SW 1271 (cell line): ENCODE measurements at regions not wholly inside any gene's neighbourhood (a gene's known extent, or its start where the extent isn't known, plus 50 kb on each side); places are given as distances from the start of the nearest gene placed in this dataset.
"Not testable (repeated sequence)": the region's sequence is repeated elsewhere in the genome, so short reads cannot be mapped to it uniquely, and the experiment has no call there.

Experiments
- DNase-seq, 2 experiments: peaks; one replicate each; lab custom pipeline; 2025; lab: John Stamatoyannopoulos, UW

- DNase-seq, result no peak
Measured at GRCh38 chr15:62643572-62643971, 399.0 kb upstream of the TPM1 start.

- no peak for DNase-seq
Measured at GRCh38 chr15:62644216-62644888, 398.2 kb upstream of the TPM1 start.

- DNase-seq, result no peak
Measured at GRCh38 chr15:62644889-62645742, 397.4 kb upstream of the TPM1 start.

GRCh38 chr15:62647202-62647842 lies 395.2 kb upstream of the TPM1 start:
- peak; percentile 52 to 78 for DNase-seq

GRCh38 chr15:62647843-62648505 lies 394.6 kb upstream of the TPM1 start:
- DNase-seq, result no peak

GRCh38 chr15:62648954-62649353 lies 393.6 kb upstream of the TPM1 start:
- no peak for DNase-seq

GRCh38 chr15:62649793-62650420 lies 392.6 kb upstream of the TPM1 start:
- no peak for DNase-seq

GRCh38 chr15:62653122-62653521 lies 389.4 kb upstream of the TPM1 start:
- no peak for DNase-seq

GRCh38 chr15:62656071-62656470 lies 386.5 kb upstream of the TPM1 start:
- no peak for DNase-seq

GRCh38 chr15:62657501-62657900 lies 385.0 kb upstream of the TPM1 start:
- DNase-seq, result not testable (repeated sequence)

GRCh38 chr15:62658498-62658897 lies 384.0 kb upstream of the TPM1 start:
- no peak for DNase-seq

GRCh38 chr15:62663547-62663946 lies 379.0 kb upstream of the TPM1 start:
- no peak for DNase-seq

- DNase-seq, result no peak
Measured at GRCh38 chr15:62665449-62665848, 377.1 kb upstream of the TPM1 start.

- no peak for DNase-seq
Measured at GRCh38 chr15:62666046-62666445, 376.5 kb upstream of the TPM1 start.

GRCh38 chr15:62672268-62672667 lies 370.3 kb upstream of the TPM1 start:
- no peak for DNase-seq

- DNase-seq, result no peak
Measured at GRCh38 chr15:62676891-62677290, 365.7 kb upstream of the TPM1 start.

GRCh38 chr15:62681939-62682896 lies 360.3 kb upstream of the TPM1 start:
- DNase-seq, result no peak

GRCh38 chr15:62683192-62683591 lies 359.4 kb upstream of the TPM1 start:
- not testable (repeated sequence) for DNase-seq

GRCh38 chr15:62684123-62684808 lies 358.3 kb upstream of the TPM1 start:
- no peak for DNase-seq

GRCh38 chr15:62691008-62691407 lies 351.5 kb upstream of the TPM1 start:
- no peak for DNase-seq
